ENCODE measurements at regions not wholly inside any gene's neighbourhood (a gene's known extent, or its start where the extent isn't known, plus 50 kb on each side); places are given as distances from the start of the nearest gene placed in this dataset.

DNA sequence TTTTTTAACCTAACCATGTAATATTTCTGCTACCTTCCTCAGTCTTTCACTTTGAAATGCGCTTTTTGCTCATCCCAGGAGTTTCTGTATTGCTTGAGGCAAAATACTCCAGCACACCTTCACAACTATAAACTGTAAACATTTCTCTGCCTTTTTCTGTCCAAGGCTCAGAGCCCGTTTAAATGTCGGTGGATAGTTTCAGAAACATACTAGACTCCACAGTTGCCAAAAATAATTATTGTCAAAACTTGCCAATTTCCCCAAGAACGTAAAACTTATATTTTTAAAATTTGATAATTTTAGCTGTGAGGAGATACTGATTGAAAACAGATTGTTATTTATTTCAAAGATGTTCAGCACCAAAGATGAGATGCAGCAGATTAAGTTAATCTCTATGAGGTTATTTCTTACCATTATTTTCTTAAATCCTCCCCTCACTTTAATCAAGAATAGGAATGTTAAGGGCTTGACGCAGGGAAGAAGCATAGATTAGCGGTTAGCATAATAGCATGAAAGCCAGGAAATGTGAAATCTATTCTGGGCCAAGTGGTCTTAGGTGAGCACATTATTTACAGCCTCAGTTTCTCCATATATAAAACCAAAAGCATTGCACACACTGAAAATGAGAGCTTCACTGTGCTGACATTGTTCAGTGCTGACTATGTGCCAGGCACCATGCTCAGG is 91.5 kb upstream of the ESRRG start:
- no peak for DNase-seq

- DNase-seq = no peak
These were observed 89.7 kb upstream of the ESRRG start for GRCh38 chr1:216812966-216813365.

GRCh38 chr1:216809649-216810048 is 86.4 kb upstream of the ESRRG start:
- no peak for DNase-seq

DNA sequence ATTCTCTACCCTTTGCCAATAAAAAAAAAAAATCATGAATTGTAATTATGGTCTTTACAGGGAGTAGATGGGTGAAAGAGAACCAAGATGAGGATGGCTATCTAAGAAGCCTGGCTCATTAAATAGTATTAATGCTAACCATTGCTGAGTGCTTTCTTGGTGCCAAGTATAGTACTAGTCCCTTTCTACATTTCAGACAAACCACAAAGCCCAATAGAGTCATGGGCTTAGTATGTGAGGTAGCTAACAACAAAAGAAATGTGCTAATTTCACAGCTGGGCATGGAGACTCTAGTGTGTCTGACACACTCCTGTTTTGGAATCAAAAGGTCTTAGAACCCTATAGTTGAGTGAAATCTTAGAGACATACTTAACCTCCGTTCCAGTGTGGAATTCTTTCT is 84.5 kb upstream of the ESRRG start:
- DNase-seq = no peak

DNA sequence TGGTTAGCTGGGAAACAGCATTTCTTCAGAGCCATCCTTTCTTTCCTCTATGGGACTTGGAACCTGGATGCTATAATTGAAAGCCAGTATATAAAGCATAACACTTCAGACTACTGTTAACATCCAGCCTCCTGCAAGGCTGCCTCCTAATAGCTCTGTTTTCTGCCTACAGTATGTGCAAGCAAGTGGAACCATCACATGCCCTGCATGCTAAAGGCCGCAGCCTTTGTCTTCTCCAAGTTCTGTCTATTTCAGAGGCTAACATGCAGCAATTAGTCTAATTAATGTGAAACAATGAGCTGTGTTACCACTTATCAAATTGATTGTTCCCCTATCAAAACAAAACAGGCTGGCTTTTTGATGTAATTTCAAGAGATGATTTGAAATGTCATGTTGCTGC is 82.7 kb upstream of the ESRRG start:
- DNase-seq = no peak

DNA sequence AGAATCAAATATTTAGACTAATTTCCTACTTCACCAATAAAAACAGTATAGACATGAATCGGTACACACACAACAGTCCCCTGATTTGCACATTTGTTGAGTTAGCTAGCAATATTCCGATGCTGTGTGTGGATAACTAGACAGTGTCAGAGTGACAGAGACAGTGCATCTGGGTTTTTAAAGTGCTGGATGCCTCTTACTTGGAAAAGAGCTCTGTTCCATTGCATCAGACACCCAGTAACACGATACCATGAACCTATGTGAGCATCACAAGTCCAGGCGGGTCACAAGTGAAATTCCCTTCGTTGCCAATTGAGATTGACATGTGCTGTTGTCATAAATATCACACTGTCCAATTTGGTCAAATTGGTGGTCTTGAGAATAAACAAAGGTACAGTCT is 82.0 kb upstream of the ESRRG start:
- DNase-seq = no peak

GRCh38 chr1:216804111-216804510 is 80.9 kb upstream of the ESRRG start:
- DNase-seq = no peak

DNA sequence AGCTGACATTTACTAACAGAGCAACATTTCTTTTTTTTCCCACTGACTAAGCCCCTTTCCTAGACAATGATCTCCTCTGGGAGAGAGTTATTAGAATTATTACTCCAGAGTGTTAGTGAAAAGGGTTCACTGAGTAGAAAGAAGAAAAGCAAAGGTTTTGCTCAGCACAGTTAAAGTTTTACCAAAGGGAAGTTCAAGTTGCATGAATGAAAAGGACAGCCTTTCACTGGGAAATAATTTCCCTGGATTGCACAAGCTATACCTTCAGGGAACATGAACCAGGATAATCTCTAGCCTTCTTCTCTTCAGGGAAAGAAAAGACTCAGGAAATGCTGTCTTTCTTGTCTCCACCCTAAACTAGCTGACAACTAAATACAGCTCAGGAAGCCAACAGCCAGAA is 71.4 kb upstream of the ESRRG start:
- DNase-seq = no peak

DNA sequence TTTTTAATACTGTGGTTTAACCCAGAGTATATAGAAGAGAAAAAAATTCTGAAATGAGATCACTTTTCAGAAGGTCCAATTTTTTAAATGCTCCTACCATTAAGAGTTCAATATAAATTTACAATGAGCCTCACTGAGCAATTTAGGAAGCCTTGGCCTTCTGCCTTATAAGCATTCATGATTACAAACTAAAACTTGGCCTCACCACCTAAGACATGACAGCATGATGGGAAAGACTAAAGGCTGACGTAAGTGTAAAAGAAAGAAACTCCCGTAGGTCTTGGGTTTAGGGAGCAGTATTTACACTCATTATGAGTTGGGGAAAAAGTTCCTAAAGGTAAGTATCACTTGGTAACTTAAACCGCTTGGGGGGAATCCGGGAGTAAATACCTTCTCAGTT is 70.7 kb upstream of the ESRRG start:
- DNase-seq = no peak

DNA sequence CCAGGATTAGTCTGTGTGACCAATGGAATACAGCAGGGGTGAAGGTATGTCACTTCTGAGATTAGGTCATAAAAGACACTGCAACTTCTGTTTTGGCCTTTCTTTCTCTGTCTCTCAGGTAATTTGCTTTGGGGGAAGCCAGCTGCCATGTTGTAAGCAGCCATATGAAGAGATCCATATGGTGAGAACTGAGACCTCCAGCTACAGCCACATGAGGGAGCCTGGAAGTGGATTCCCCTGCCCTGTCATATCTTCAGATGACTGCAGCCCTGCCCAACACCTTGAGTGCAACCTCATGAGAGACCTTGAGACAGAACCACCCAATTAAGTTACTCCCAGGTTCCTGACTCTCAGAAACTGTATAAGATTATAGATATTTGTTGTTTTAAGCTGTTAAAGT is 70.1 kb upstream of the ESRRG start:
- no peak for DNase-seq

GRCh38 chr1:216788671-216789070 is 65.4 kb upstream of the ESRRG start:
- no peak for DNase-seq

GRCh38 chr1:216785737-216786136 is 62.5 kb upstream of the ESRRG start:
- DNase-seq = no peak

DNA sequence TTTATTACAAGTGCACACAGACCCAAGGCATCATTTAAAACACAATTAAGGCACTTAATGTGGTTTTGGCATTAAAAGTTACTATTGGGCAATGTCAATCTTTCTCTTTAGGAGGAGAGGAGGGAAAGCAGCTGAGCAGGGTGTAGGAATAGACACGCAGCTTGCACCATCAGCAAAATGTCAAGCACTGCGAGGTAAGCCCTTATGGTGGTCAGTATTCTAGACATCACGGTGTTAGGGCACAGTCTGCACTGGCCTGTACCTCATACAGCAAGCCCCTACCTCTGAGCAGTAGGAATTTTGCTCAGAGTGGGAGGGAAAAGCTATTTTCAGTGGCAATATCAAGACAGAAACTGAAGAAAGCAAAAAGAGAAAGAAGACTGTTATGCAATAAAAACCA is 62.0 kb upstream of the ESRRG start:
- DNase-seq = no peak

DNA sequence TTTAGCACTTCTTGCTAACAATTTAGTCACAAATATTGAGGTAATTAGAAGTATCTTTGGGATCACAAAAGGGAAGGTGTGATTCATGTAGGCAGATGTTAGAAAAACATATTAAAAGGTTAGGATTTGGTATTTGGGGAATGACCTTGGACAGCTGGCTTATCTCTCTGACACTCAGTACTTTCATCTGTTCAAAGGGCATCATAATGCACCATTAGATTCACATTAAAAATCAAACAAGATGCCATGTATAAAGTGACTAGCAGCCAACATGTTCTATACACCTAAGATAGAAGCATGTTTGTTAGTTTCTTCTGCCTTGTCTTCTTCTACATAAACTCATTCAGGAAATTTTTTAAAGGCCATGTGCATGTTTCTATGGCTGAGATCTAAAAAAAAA is 56.5 kb upstream of the ESRRG start:
- no peak for DNase-seq

GRCh38 chr1:216778737-216779136 is 55.5 kb upstream of the ESRRG start:
- no peak for DNase-seq

GRCh38 chr1:216777148-216777547 is 53.9 kb upstream of the ESRRG start:
- no peak for DNase-seq

Measured in left kidney (tissue), 1 donor.